Activated B cell treated with CpG ODN at 0.5 μM for 24 hours (primary cell): ENCODE measurements at regions not wholly inside any gene's neighbourhood (a gene's known extent, or its start where the extent isn't known, plus 50 kb on each side); places are given as distances from the start of the nearest gene placed in this dataset.

Experiments
- ATAC-seq: fragments of 200-7000 bp; cut with Tn5 transposase; one replicate; pipeline ENCODE4 v1.10.0; 2021; ENCODE audit warnings: low read depth, mild to moderate bottlenecking, moderate library complexity
- CTCF ChIA-PET: fragments of 350-600 bp; sonication (Branson Sonifier 250); formaldehyde crosslinking; loops from one replicate; lab custom pipeline; 2021; ENCODE audit warnings: antibody characterized with exemption; lab: Charles Lee
- POLR2A ChIA-PET: fragments of 350-600 bp; sonication (Branson Sonifier 250); formaldehyde crosslinking; loops from one replicate; lab custom pipeline; 2021; ENCODE audit warnings: antibody characterized with exemption; lab: Charles Lee
- DNase-seq: peaks from one replicate; pipeline ENCODE4 v3.0.0; 2022
- H3K27ac Mint-ChIP-seq: one replicate; pipeline ENCODE4 v1.8.0; 2020; ENCODE audit warnings: mixed read lengths
- H3K27me3 Mint-ChIP-seq: one replicate; pipeline ENCODE4 v1.8.0; 2021; ENCODE audit warnings: mixed read lengths
- H3K36me3 Mint-ChIP-seq: one replicate; pipeline ENCODE4 v1.8.0; 2021; ENCODE audit warnings: low read depth, mixed read lengths
- H3K4me1 Mint-ChIP-seq: one replicate; pipeline ENCODE4 v1.8.0; 2021; ENCODE audit warnings: mixed read lengths
- H3K4me3 Mint-ChIP-seq: one replicate; pipeline ENCODE4 v1.8.0; 2020; ENCODE audit warnings: mild to moderate bottlenecking, mixed read lengths
- H3K9me3 Mint-ChIP-seq: one replicate; pipeline ENCODE4 v1.8.0; 2020; ENCODE audit warnings: mixed read lengths
- CTCF ChIP-seq: fragments of 200-600 bp; IDR thresholded peaks from one replicate; pipeline ENCODE4 v1.8.0; 2022; ENCODE audit warnings: antibody characterized with exemption, mild to moderate bottlenecking
- intact Hi-C: fragments of 100-400 bp; cut with micrococcal nuclease; formaldehyde crosslinking; loops from one replicate; pipeline ENCODE4 v1.15.1; 2024

- H3K27ac Mint-ChIP-seq, result no peak overlapping the region
- H3K36me3 Mint-ChIP-seq, result no peaks in the 10 kb centered on the region
- H3K9me3 Mint-ChIP-seq, result no peaks in the 10 kb centered on the region
- intact Hi-C loops, result no loop called here
- DNase-seq (no peak), ATAC-seq (no peak)
- TF ChIP-seq CTCF, result no peak
- H3K4me1 Mint-ChIP-seq, result peaks cover 29% of the 10 kb centered on the region
- peaks cover 1% of the 10 kb centered on the region for H3K27me3 Mint-ChIP-seq
- no peak overlapping the region for H3K4me3 Mint-ChIP-seq
- POLR2A ChIA-PET, result no interaction called here
- CTCF ChIA-PET, result no interaction called here
Measured at GRCh38 chr5:158537366-158537765, 562.4 kb downstream of the EBF1 start.

- ATAC-seq (no peak), DNase-seq (no peak)
- Mint-ChIP-seq H3K27me3 (peaks cover 1% of the 10 kb centered on the region), H3K4me1 (peaks cover 18% of the 10 kb centered on the region), H3K9me3 (no peaks in the 10 kb centered on the region), H3K36me3 (no peaks in the 10 kb centered on the region), H3K27ac (no peak overlapping the region), H3K4me3 (no peak overlapping the region)
- ChIA-PET POLR2A (interaction anchor here (1.1 kb wide), 1 partner anchor 21 kb away, joined by 3 read pairs; no protein-coding TSS in a partner anchor), CTCF (no interaction called here)
- TF ChIP-seq CTCF, result no peak
- intact Hi-C loops, result no loop called here
Measured at GRCh38 chr5:158534203-158534602, 565.5 kb downstream of the EBF1 start.

- Mint-ChIP-seq H3K36me3 (no peaks in the 10 kb centered on the region), H3K4me1 (peaks cover 4% of the 10 kb centered on the region), H3K4me3 (no peak overlapping the region), H3K9me3 (no peaks in the 10 kb centered on the region), H3K27ac (no peak overlapping the region), H3K27me3 (peaks cover 1% of the 10 kb centered on the region)
- ChIA-PET CTCF (no interaction called here), POLR2A (no interaction called here)
- DNase-seq, result no peak
- intact Hi-C loops, result no loop called here
- no peak for TF ChIP-seq CTCF
- ATAC-seq, result no peak
Measured at GRCh38 chr5:158532739-158533138, 567.0 kb downstream of the EBF1 start.

GRCh38 chr5:158531860-158532259 lies 567.9 kb downstream of the EBF1 start:
- POLR2A ChIA-PET, result no interaction called here
- Mint-ChIP-seq H3K4me3 (no peak overlapping the region), H3K27ac (no peak overlapping the region), H3K9me3 (no peaks in the 10 kb centered on the region), H3K36me3 (no peaks in the 10 kb centered on the region), H3K27me3 (peaks cover 1% of the 10 kb centered on the region), H3K4me1 (no peaks in the 10 kb centered on the region)
- intact Hi-C loops, result no loop called here
- ATAC-seq (no peak), DNase-seq (no peak)
- CTCF ChIA-PET, result no interaction called here
- no peak for TF ChIP-seq CTCF

GRCh38 chr5:158530115-158530514 lies 569.6 kb downstream of the EBF1 start:
- DNase-seq (no peak), ATAC-seq (no peak)
- H3K4me1 Mint-ChIP-seq, result no peaks in the 10 kb centered on the region
- H3K27ac Mint-ChIP-seq, result no peak overlapping the region
- H3K9me3 Mint-ChIP-seq, result no peaks in the 10 kb centered on the region
- POLR2A ChIA-PET, result interaction anchor here (0.9 kb wide), 1 partner anchor 167 kb away, joined by 4 read pairs; no protein-coding TSS in a partner anchor
- no peaks in the 10 kb centered on the region for H3K36me3 Mint-ChIP-seq
- intact Hi-C loops, result no loop called here
- H3K27me3 Mint-ChIP-seq, result no peaks in the 10 kb centered on the region
- CTCF ChIA-PET, result no interaction called here
- H3K4me3 Mint-ChIP-seq, result no peak overlapping the region
- no peak for TF ChIP-seq CTCF
